ENCODE measurements at regions not wholly inside any gene's neighbourhood (a gene's known extent, or its start where the extent isn't known, plus 50 kb on each side); places are given as distances from the start of the nearest gene placed in this dataset.

- TF ChIP-seq POLR2A (IDR thresholded peaks at IDR 0.05) (no peak), CTCF (IDR thresholded peaks at IDR 0.05) (no peak), POLR2AphosphoS5 (IDR thresholded peaks at IDR 0.05) (no peak)
Observed at GRCh38 chr6:108795814-108796213, 52.4 kb upstream of the ARMC2 start.
